ENCODE measurements at regions not wholly inside any gene's neighbourhood (a gene's known extent, or its start where the extent isn't known, plus 50 kb on each side); places are given as distances from the start of the nearest gene placed in this dataset.

DNA sequence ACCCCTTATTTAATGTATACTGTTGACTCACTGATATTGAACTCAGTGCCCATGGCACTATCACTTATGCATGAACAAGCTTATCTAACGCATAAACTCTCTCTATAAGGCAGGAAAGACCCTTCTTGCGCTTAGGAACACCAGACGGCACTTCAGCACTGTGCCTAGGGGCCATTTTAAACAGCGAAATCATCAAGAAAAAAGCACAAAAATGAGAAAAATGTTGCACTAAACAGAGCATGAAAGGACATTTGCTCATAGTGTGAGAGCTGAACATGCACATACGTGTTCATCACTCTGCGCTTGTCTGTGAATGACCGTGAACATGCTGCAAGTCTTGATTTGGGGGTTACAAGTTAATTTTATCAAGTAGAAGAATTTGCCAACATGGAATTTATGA lies 109.6 kb downstream of the WDR11 start:
- no peak for DNase-seq (ENCODE audit: low read depth)

GRCh38 chr10:120961795-120962755 lies 110.9 kb downstream of the WDR11 start:
- DNase-seq (ENCODE audit: low read depth) = no peak

DNA sequence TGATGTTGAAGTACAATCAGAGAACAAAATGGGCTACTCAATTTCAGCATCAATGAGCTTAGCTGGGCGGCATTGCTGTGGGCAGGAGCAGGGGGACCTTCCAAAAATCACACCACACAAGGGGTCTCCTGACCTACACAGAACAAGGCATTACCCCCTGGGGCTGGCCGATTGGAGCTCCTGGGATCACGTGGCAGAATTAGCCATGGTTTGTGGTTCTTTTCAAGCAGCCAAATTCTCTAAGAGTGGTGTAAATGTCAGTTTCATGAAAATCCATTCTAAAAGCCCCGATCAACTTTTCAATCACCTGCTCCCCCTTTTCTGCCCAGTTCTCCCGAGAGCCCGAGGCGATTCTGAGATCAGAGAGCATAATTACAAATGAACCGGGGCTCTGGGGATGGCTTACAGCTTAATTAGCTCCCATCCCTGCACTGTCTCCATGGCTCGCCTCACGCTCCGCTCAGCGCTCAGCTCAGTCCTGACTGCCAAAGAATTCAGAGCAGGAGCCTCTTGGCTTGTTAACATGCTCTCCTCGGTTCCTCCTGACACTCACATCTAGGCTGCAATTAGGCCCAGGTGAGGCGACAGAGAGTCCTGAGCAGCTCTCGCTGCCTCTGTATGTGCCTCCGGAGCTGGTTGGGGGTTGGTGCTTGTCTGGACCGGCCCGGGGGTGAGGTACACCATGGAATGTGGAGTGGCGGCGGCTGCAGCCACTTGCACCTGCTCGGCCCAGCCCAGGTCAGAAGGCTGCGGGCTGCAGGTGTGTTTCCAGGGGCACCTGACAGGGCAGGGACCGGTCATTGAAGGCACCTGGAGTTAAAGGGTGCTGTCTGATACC lies 111.8 kb downstream of the WDR11 start:
- DNase-seq (ENCODE audit: low read depth) = no peak

DNA sequence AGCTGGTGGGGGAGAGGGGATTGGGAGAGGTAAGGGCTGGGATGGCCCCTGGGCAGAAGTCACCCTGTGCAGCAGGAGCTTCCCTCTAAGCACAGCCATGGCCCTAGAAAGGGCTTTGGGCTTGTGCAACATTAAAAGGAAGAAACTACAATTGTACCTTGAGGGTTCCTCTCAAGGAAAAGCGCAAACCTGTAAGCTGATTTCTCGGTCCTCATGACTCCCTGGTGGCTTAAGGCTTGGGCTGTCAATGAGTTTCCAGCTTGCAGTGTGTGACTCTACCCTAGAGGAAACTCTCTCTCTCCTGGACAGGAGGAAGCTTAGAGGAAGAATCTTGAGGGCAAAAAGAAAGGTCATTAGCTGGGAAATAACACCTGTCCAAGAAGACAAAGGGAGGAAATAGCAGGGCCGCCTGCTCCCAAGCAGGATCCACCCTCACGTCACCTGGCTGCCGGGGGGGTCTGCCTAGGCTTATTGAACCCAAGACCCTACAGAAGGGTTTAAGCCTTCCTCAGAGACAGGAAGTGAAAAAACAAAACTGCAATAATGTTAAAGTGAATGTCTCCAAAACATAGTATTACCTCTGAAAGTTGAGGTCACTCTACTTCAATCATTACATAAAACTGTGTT lies 112.5 kb downstream of the WDR11 start:
- no peak for DNase-seq (ENCODE audit: low read depth)

GRCh38 chr10:120966657-120967045 lies 115.5 kb downstream of the WDR11 start:
- no peak for DNase-seq (ENCODE audit: low read depth)

DNA sequence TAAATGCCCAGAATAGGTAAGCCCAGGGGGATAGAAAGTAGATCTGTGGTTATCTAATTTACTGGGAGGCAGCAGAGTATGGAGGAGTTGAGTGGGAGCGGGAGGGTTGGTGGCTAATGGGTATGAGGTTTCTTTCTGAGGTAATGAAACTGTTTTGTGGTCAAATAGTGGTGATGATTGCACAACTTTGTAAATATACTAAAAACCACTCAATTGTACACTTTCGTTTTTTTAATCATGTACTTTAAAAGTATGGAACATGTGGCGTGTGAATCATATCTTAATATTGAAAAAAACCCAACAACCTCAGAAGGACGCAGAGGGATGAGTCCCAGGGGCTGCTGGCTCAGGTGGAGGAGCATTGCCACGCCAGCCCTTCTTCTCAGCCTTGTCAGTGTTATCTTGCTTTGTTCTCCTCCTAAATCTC lies 118.1 kb downstream of the WDR11 start:
- no peak for DNase-seq (ENCODE audit: low read depth)

DNA sequence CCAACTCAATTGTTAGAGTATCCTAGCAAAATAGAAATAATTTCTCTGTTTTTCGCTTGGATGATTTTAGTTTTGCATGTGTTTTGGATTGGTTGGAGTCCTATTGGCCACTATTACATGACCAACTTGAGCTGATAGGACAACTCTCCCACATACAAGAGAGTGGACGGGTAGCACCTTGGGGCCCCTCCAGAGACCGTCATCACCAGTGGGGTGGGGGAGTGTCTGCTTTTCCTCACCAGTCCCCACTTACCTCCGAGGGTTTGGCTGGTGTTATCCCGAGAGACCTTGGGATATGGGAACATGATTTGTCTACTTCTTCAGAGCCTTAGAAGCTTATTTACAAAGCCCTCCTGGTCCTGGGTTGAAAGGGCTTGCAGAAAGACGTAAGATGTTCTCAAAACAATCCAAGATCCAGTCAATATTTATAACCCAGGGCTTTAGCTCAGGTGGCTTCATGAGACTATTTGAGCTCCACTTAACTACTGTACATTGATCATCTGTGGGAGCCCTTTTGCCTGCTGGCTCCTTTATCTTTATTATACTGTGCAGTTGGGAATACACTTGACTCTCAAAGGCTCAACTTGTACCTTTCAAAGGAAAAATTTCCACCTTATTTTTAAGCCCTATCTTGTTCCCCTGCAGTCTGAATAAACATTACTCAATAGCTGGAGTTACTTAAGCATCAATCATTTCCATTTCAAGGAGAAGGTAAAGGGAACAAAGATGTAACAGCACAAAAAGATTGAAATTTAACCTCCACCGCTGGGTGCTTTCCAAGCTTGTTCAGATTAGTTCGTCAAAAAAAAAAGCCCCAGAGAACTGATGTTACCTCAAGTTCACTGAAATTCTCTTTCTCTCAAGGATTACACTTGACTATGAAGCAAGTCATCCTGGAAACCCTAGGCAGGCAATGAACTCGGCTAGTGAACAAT lies 119.7 kb downstream of the WDR11 start:
- DNase-seq (ENCODE audit: low read depth) = no peak

- no peak for DNase-seq (ENCODE audit: low read depth)
Measured at GRCh38 chr10:120971671-120972070, 120.5 kb downstream of the WDR11 start.

DNA sequence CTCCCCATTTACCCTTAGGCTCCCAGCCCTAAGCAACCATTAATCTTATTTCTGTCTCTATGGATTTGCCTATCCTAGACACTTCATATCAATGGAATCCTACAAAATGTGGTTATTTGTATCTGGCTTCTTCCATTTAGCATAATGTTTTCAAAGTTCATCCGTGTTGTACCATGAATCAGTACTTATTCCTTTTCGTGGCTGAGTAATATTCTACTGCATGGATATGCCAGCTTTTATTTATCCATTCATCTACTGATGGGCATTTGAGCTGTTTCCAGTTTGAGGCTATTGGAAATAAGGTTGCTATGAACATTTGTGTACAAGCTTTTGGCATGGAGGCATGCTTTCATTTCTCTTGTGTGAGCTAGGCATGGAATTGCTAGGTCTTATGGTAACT lies 121.1 kb downstream of the WDR11 start:
- DNase-seq (ENCODE audit: low read depth) = no peak

- no peak for DNase-seq (ENCODE audit: low read depth)
Measured at GRCh38 chr10:120975072-120975867, 124.1 kb downstream of the WDR11 start.

DNA sequence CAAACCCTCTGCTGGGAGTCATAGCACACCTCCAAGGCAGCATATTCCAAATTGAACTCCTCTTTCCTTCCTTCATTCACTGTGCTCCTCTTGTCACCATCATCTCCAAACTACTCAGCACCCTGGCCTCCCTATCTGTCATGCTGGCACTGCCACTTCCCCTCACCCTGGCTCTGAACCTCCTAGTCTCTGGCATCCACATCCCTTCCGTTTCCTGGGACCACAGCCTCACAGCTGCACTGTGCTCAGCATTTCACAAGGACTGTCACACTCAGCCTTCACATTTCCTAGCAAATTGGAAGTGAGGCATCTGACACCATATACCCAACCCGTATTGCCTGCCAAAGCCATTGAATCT lies 124.7 kb downstream of the WDR11 start:
- DNase-seq (ENCODE audit: low read depth) = no peak

GRCh38 chr10:120977897-120978296 lies 126.7 kb downstream of the WDR11 start:
- DNase-seq (ENCODE audit: low read depth) = no peak

DNA sequence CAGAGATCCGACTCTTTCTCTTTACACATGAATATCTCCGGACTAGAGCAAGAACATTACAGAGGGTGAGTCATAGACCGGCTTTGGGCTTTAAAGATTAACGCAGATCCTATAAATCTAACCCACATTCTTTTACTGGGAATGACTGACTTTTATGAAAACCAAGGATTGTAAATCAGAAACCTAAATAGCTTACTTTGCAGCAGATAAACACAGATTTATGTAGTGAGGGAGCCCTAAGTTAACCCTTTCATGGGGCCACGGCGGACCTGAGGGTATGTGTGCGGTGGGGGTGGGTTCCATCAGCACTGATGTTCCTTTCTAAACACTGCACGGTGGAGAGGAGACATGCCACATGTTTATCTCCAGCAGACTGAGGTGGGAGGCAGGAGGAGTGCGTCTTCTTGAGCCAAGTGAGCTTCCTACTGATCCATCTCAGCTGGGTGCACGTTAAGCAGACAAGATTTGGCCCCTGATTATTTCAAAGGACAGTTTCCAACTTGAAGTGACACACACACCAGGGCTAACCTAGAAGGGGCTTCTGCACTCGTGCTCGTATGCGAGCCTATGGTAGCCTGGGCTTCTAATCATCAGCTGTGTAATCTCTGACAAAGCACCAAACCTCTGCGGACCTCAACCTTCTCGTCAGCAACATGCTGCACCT lies 127.6 kb downstream of the WDR11 start:
- DNase-seq (ENCODE audit: low read depth) = no peak

GRCh38 chr10:120979435-120980278 lies 128.5 kb downstream of the WDR11 start:
- no peak for DNase-seq (ENCODE audit: low read depth)

GRCh38 chr10:120980279-120981255 lies 129.4 kb downstream of the WDR11 start:
- no peak for DNase-seq (ENCODE audit: low read depth)

DNA sequence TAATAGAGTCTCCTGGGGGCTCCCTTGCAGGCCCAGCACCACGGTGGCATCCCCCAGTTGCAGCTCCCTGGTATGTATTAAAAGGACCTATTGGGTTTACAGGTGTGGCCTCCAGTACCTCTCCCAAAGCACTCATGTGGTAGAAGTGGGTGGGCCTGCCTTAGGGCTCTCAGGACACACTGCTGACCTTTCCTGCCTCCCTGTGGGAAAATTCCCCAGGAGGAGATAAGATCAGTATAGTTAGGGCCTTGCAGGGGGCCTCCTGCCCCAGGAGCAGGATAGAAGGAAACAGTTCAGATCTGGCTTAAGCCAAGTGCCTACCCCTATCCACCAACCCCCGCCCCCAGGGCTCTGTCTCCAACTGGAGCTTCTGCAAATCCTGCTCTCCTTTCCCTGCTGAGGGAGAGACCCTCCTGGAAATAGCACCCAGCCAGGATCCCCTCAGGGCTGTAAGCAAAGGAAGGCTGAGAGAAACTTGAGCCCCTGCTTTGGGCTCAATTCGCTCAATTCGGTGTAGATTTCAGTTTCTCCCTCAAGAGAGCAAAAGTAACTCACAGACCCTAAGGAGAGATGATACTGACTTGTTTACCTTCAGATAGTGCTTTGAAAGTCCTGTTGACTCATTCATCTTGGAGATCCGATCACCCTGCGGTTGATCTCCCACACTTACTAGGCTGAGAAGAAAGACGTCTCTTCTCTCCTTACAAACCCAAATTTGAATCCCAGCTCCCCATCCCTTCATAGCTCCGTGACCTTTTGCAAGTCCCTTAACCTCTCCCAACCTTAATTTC lies 130.6 kb downstream of the WDR11 start:
- DNase-seq (ENCODE audit: low read depth) = no peak

- no peak for DNase-seq (ENCODE audit: low read depth)
Measured at GRCh38 chr10:120982507-120982906, 131.3 kb downstream of the WDR11 start.
